ENCODE measurements at regions not wholly inside any gene's neighbourhood (a gene's known extent, or its start where the extent isn't known, plus 50 kb on each side); places are given as distances from the start of the nearest gene placed in this dataset.

DNA sequence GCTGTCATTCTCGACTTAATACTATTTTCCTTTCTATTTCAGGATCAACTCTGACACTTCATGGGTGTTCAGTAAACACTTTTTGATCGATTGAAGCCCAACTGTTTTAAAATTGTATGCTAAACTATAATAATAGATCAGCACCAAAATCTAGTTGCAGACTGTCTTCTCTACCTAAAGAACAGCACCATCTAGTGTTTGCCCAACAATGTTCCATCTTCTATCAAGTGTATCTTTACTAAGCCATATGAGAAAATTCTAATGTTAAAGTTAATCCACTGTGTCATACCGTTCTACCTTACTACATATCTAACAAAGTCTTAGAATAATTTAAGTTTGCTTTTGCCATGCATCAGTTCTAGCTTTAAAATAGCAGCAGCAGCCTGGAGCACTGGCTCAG lies 113.0 kb upstream of the PRDX4 start:
- Histone ChIP-seq H2AFZ (replicated peaks) (no peak overlapping the region), H3K27me3 (no peaks in the 10 kb centered on the region), H3K9ac (no peak overlapping the region), H3K9me3 (ENCODE audit: low read depth) (no peaks in the 10 kb centered on the region), H3K36me3 (no peaks in the 10 kb centered on the region), H3K4me2 (no peak overlapping the region), H4K20me1 (ENCODE audit: low read depth) (no peaks in the 10 kb centered on the region), H3K27ac (no peak overlapping the region), H3K79me2 (ENCODE audit: low read depth) (no peaks in the 10 kb centered on the region), H3K4me3 (no peak overlapping the region), H3K4me1 (no peaks in the 10 kb centered on the region), H3F3A (ENCODE audit: low read depth) (no peaks in the 10 kb centered on the region)
- H3K27me3 Mint-ChIP-seq (ENCODE audit: insufficient read depth, low read depth): no peaks in the 10 kb centered on the region
- H3K4me1 Mint-ChIP-seq: no peaks in the 10 kb centered on the region
- H3K27ac Mint-ChIP-seq: no peak overlapping the region
- H3K36me3 Mint-ChIP-seq: no peaks in the 10 kb centered on the region
- TF ChIP-seq, protein P1, sequence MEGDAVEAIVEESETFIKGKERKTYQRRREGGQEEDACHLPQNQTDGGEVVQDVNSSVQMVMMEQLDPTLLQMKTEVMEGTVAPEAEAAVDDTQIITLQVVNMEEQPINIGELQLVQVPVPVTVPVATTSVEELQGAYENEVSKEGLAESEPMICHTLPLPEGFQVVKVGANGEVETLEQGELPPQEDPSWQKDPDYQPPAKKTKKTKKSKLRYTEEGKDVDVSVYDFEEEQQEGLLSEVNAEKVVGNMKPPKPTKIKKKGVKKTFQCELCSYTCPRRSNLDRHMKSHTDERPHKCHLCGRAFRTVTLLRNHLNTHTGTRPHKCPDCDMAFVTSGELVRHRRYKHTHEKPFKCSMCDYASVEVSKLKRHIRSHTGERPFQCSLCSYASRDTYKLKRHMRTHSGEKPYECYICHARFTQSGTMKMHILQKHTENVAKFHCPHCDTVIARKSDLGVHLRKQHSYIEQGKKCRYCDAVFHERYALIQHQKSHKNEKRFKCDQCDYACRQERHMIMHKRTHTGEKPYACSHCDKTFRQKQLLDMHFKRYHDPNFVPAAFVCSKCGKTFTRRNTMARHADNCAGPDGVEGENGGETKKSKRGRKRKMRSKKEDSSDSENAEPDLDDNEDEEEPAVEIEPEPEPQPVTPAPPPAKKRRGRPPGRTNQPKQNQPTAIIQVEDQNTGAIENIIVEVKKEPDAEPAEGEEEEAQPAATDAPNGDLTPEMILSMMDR (IDR thresholded peaks at IDR 0.05): peak; percentile 81
- TF ChIP-seq EZH2 (IDR thresholded peaks at IDR 0.05): no peak
- H3K9me3 Mint-ChIP-seq: peaks cover 4% of the 10 kb centered on the region
- peak; percentile 63 for DNase-seq (ENCODE audit: low spot score)
- no peak overlapping the region for H3K4me3 Mint-ChIP-seq

DNA sequence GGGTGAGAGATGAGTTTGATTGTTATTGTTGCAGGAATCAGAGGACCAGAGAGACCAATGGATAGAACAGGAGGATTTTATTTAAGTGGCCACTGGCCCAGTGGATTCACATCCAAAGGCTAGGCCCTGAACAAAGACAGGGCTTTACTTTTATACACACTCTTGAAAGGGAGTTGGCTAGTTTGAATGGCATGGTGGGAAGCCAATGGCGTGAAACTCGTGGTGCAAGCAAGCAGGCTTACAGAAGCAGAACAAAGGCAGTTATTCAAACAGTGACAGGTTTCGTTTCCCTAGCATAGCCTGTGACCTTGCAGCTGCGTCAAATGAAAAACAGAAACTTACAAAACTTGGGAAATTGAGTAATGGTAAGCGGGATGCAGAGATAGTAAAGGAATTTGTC lies 110.2 kb upstream of the PRDX4 start:
- no peaks in the 10 kb centered on the region for H3K27me3 Mint-ChIP-seq (ENCODE audit: insufficient read depth, low read depth)

DNA sequence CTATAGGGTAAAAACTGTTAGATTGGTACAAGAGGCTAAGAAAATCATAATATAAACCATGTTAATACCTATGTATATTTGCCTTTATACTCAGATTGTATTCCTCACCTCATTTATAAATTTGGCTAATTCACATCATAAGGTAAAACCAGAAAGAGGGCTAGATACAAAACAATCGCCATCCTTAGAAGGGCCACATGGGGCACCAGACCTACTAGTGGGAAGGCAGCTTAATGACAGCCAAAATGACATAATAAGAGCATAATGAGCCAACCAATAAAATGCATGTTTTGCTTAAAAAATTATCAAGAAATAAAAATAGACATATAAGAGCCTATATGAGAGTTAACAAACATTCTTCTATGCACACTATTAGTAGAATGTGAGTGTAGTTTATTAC lies 107.3 kb upstream of the PRDX4 start:
- no peaks in the 10 kb centered on the region for H4K20me1 ChIP-seq (ENCODE audit: low read depth)
- DNase-seq (ENCODE audit: low spot score): no peak
- no peaks in the 10 kb centered on the region for H3K36me3 Mint-ChIP-seq
- no peaks in the 10 kb centered on the region for H3K27me3 ChIP-seq
- H3K27ac ChIP-seq: no peak overlapping the region
- no peak for TF ChIP-seq EZH2phosphoT487 (IDR thresholded peaks at IDR 0.05)
- TF ChIP-seq, protein P1 (IDR thresholded peaks at IDR 0.05): peak; percentile 25
- H3K9me3 ChIP-seq (ENCODE audit: low read depth): no peaks in the 10 kb centered on the region
- no peaks in the 10 kb centered on the region for H3K79me2 ChIP-seq (ENCODE audit: low read depth)
- no peak overlapping the region for H3K4me3 ChIP-seq
- no peaks in the 10 kb centered on the region for H3K27me3 Mint-ChIP-seq (ENCODE audit: insufficient read depth, low read depth)
- no peak overlapping the region for H3K27ac Mint-ChIP-seq
- no peaks in the 10 kb centered on the region for H3K4me1 Mint-ChIP-seq
- H3K4me3 Mint-ChIP-seq: no peak overlapping the region
- H3K36me3 ChIP-seq: no peaks in the 10 kb centered on the region
- no peaks in the 10 kb centered on the region for H3F3A ChIP-seq (ENCODE audit: low read depth)
- no peak overlapping the region for H3K4me2 ChIP-seq
- no peak overlapping the region for H3K9ac ChIP-seq
- H3K4me1 ChIP-seq: no peaks in the 10 kb centered on the region
- H2AFZ ChIP-seq (replicated peaks): no peak overlapping the region
- peaks cover 6% of the 10 kb centered on the region for H3K9me3 Mint-ChIP-seq

More for the DNA sequence above, 110.2 kb upstream of the PRDX4 start:
- H3K9me3 Mint-ChIP-seq: peaks cover 6% of the 10 kb centered on the region
- Histone ChIP-seq H2AFZ (replicated peaks) (no peak overlapping the region), H3K79me2 (ENCODE audit: low read depth) (no peaks in the 10 kb centered on the region), H3K36me3 (no peaks in the 10 kb centered on the region), H3K27me3 (no peaks in the 10 kb centered on the region), H3K9me3 (ENCODE audit: low read depth) (no peaks in the 10 kb centered on the region), H3F3A (ENCODE audit: low read depth) (no peaks in the 10 kb centered on the region), H4K20me1 (ENCODE audit: low read depth) (no peaks in the 10 kb centered on the region), H3K9ac (no peak overlapping the region), H3K4me3 (no peak overlapping the region), H3K4me2 (no peak overlapping the region), H3K4me1 (no peaks in the 10 kb centered on the region), H3K27ac (no peak overlapping the region)
- TF ChIP-seq, protein P1 (IDR thresholded peaks at IDR 0.05): no peak
- TF ChIP-seq EZH2 (IDR thresholded peaks at IDR 0.05) (no peak), EZH2phosphoT487 (IDR thresholded peaks at IDR 0.05) (no peak)
- H3K4me3 Mint-ChIP-seq: no peak overlapping the region
- no peak for DNase-seq (ENCODE audit: low spot score)
- H3K36me3 Mint-ChIP-seq: no peaks in the 10 kb centered on the region
- H3K27ac Mint-ChIP-seq: no peak overlapping the region
- H3K4me1 Mint-ChIP-seq: no peaks in the 10 kb centered on the region

Measured in neural progenitor cell (in vitro differentiated cells).